Stomach (tissue), 4 donors: ENCODE measurements at regions not wholly inside any gene's neighbourhood (a gene's known extent, or its start where the extent isn't known, plus 50 kb on each side); places are given as distances from the start of the nearest gene placed in this dataset.

ENCODE experiments used
- CTCF ChIP-seq, 7 experiments: fragments of 450-650 bp in 4 of 7; fragments of 200-600 bp in 3 of 7; sonication (generic) in 3 of 7; IDR thresholded peaks; one replicate each; pipeline ENCODE4 v1.5.1; 2016 to 2019; ENCODE audit warnings: antibody characterized with exemption in 7 of 7, control low read depth in 2 of 7, mild to moderate bottlenecking in 1 of 7
- EP300 ChIP-seq: sonication (generic); formaldehyde crosslinking; IDR thresholded peaks from one replicate; pipeline ENCODE4 v1.6.1; 2017; ENCODE audit warnings: antibody characterized with exemption
- POLR2A ChIP-seq, 4 donors: fragments of 450-650 bp; IDR thresholded peaks; one replicate each; pipeline ENCODE4 v1.6.1; 2016; ENCODE audit warnings: antibody characterized with exemption in 4 of 4, control low read depth in 2 of 4, mild to moderate bottlenecking in 1 of 4, moderate library complexity in 1 of 4
- POLR2AphosphoS5 ChIP-seq, 3 donors: sonication (generic); formaldehyde crosslinking; IDR thresholded peaks; one replicate each; pipeline ENCODE4 v1.6.1; 2016; ENCODE audit warnings: antibody characterized with exemption in 3 of 3

DNA sequence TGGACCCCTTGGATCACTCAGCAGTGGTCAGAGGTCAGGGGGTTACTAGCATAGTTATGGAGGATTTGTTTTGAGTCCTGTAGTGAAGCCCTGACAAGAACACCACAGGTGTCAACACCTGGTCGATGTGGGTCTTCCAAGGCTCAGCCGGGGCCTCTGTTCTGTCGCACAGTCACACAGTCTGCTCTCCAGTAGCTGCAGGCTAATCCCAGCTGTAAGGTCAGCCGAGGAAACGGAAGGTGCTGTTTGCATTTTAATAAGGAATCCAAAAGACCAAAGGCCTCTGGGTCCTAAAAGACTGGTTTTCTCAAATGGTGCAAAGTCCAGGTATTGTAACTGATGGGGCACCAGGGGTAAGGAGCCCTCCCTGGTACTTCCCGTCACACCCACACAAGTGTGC lies 71.7 kb downstream of the RPLP1 start:
- no peak for TF ChIP-seq CTCF (IDR thresholded peaks at IDR 0.05)
- TF ChIP-seq POLR2A (IDR thresholded peaks at IDR 0.05) = no peak
- TF ChIP-seq POLR2AphosphoS5 (IDR thresholded peaks at IDR 0.05) = no peak
- TF ChIP-seq EP300 = no peak
